Small intestine (tissue), 7 donors: ENCODE measurements at regions not wholly inside any gene's neighbourhood (a gene's known extent, or its start where the extent isn't known, plus 50 kb on each side); places are given as distances from the start of the nearest gene placed in this dataset.

Source experiments
- DNase-seq, 2 donors: peaks; one replicate each; pipeline versions ENCODE4 v3.0.0 to v3.0.0-alpha.2; 2013
- FAIRE-seq: peaks from 2 replicates; lab custom pipeline; 2012; peaks lifted over from hg19 to GRCh38; lab: Jason Lieb, UNC
- H3K27ac ChIP-seq, 3 donors: one replicate each; pipeline ENCODE4 v1.5.1; 2013; ENCODE audit warnings: low read length in 2 of 3, mild to moderate bottlenecking in 2 of 3, control low read depth in 1 of 3, inconsistent platforms in 1 of 3, low read depth in 1 of 3, moderate library complexity in 1 of 3
- H3K27me3 ChIP-seq, 3 donors: one replicate each; pipeline ENCODE4 v1.6.1; 2013; ENCODE audit warnings: low read length in 3 of 3, inconsistent platforms in 1 of 3; ENCODE audit not compliant: control insufficient read depth in 3 of 3, insufficient read depth in 3 of 3
- H3K36me3 ChIP-seq, 3 donors: one replicate each; pipeline ENCODE4 v1.6.1; 2013; ENCODE audit warnings: low read length in 3 of 3, inconsistent platforms in 1 of 3, low read depth in 1 of 3, mild to moderate bottlenecking in 1 of 3, moderate library complexity in 1 of 3; ENCODE audit not compliant: control insufficient read depth in 3 of 3, insufficient read depth in 2 of 3
- H3K4me1 ChIP-seq, 3 donors: one replicate each; pipeline ENCODE4 v1.6.1; 2013; ENCODE audit warnings: low read length in 2 of 3, inconsistent platforms in 1 of 3, low read depth in 1 of 3, mild to moderate bottlenecking in 1 of 3, moderate library complexity in 1 of 3; ENCODE audit not compliant: control insufficient read depth in 3 of 3, insufficient read depth in 2 of 3
- H3K4me3 ChIP-seq, 3 donors: one replicate each; pipeline ENCODE4 v1.5.1; 2013; ENCODE audit warnings: low read length in 3 of 3, control low read depth in 1 of 3, inconsistent platforms in 1 of 3, low read depth in 1 of 3, mild to moderate bottlenecking in 1 of 3, moderate library complexity in 1 of 3
- H3K9me3 ChIP-seq, 2 donors: one replicate each; pipeline ENCODE4 v1.6.1; 2013; ENCODE audit warnings: low read depth in 1 of 2, low read length in 1 of 2; ENCODE audit not compliant: control insufficient read depth in 2 of 2, insufficient read depth in 1 of 2
- WGBS, 3 donors: extraction: QIAGEN DNeasy Blood & Tissue Kit; methylation state at CpG; one replicate each; pipeline ENCODE4 v1.1.7; 2013; 5-methylcytosine and 5-hydroxymethylcytosine counted together
- donor health status: healthy with polysubstance abuse.
- donor health status: control.
- donor health status: control.
- donor health status: Bipolar disorder and iron deficiency.
- donor health status: healthy.

- Histone ChIP-seq H3K9me3 (no peaks in the 10 kb centered on the region), H3K4me3 (no peak overlapping the region), H3K27me3 (peaks cover 0 to 4% (median 0%) of the 10 kb centered on the region in 3 donors), H3K36me3 (no peaks in the 10 kb centered on the region), H3K27ac (no peak overlapping the region), H3K4me1 (no peaks in the 10 kb centered on the region)
- DNase-seq (no peak), FAIRE-seq (no peak)
- 84 to 88% (median 87%) methylated on average over 4 of the region's 4 CpGs for WGBS, 3 donors
Measured at GRCh38 chr2:111686994-111687393, 197.0 kb downstream of the ANAPC1 start.

GRCh38 chr2:111687911-111688310, 196.1 kb downstream of the ANAPC1 start:
- Histone ChIP-seq H3K4me3 (no peak overlapping the region), H3K36me3 (no peaks in the 10 kb centered on the region), H3K27ac (no peak overlapping the region), H3K4me1 (no peaks in the 10 kb centered on the region), H3K9me3 (no peaks in the 10 kb centered on the region), H3K27me3 (peaks cover 0 to 4% (median 0%) of the 10 kb centered on the region in 3 donors)
- WGBS, 3 donors: 74 to 86% (median 78%) methylated on average over 11 of the region's 11 CpGs
- FAIRE-seq (no peak), DNase-seq (no peak)

GRCh38 chr2:111688482-111688881, 195.5 kb downstream of the ANAPC1 start:
- peaks cover 0 to 4% (median 0%) of the 10 kb centered on the region in 3 donors for H3K27me3 ChIP-seq
- H3K9me3 ChIP-seq: no peaks in the 10 kb centered on the region
- no peak overlapping the region for H3K4me3 ChIP-seq
- FAIRE-seq: no peak
- H3K36me3 ChIP-seq: no peaks in the 10 kb centered on the region
- no peaks in the 10 kb centered on the region for H3K4me1 ChIP-seq
- no peak for DNase-seq
- WGBS, 3 donors: 65 to 79% (median 74%) methylated on average over 9 of the region's 9 CpGs
- no peak overlapping the region for H3K27ac ChIP-seq

- H3K4me3 ChIP-seq: no peak overlapping the region
- FAIRE-seq (no peak), DNase-seq (no peak)
- H3K9me3 ChIP-seq: no peaks in the 10 kb centered on the region
- H3K27ac ChIP-seq: no peak overlapping the region
- H3K4me1 ChIP-seq: no peaks in the 10 kb centered on the region
- no peaks in the 10 kb centered on the region for H3K36me3 ChIP-seq
- H3K27me3 ChIP-seq: peaks cover 0 to 4% (median 0%) of the 10 kb centered on the region in 3 donors
Measured at GRCh38 chr2:111689174-111689573, 194.8 kb downstream of the ANAPC1 start.

- Histone ChIP-seq H3K9me3 (no peaks in the 10 kb centered on the region), H3K36me3 (no peaks in the 10 kb centered on the region), H3K27me3 (peaks cover 0 to 4% (median 0%) of the 10 kb centered on the region in 3 donors), H3K4me1 (no peaks in the 10 kb centered on the region), H3K27ac (no peak overlapping the region), H3K4me3 (no peak overlapping the region)
- WGBS, 3 donors: 61 to 66% (median 65%) methylated on average over 5 of the region's 5 CpGs
- no peak for FAIRE-seq
- no peak for DNase-seq
Measured at GRCh38 chr2:111689941-111690340, 194.1 kb downstream of the ANAPC1 start.

- Histone ChIP-seq H3K27me3 (peaks cover 0 to 4% (median 0%) of the 10 kb centered on the region in 3 donors), H3K4me3 (no peak overlapping the region)
- FAIRE-seq: no peak
Measured at GRCh38 chr2:111691164-111691875, 192.7 kb downstream of the ANAPC1 start.

GRCh38 chr2:111692311-111692710, 191.7 kb downstream of the ANAPC1 start:
- Histone ChIP-seq H3K4me1 (no peaks in the 10 kb centered on the region), H3K9me3 (peaks cover 0 to 5% of the 10 kb centered on the region in 2 donors), H3K27ac (no peak overlapping the region), H3K27me3 (no peaks in the 10 kb centered on the region), H3K36me3 (no peaks in the 10 kb centered on the region), H3K4me3 (no peak overlapping the region)
- 84 to 85% (median 84%) methylated on average over 2 of the region's 2 CpGs for WGBS, 3 donors
- DNase-seq (no peak), FAIRE-seq (no peak)

More at GRCh38 chr2:111691164-111691875, 192.7 kb downstream of the ANAPC1 start:
- Histone ChIP-seq H3K36me3 (no peaks in the 10 kb centered on the region), H3K9me3 (peaks cover 0 to 5% of the 10 kb centered on the region in 2 donors), H3K4me1 (no peaks in the 10 kb centered on the region), H3K27ac (no peak overlapping the region)
- no peak for DNase-seq
- 84 to 91% (median 90%) methylated on average over 5 of the region's 5 CpGs for WGBS, 3 donors

- H3K36me3 ChIP-seq: no peaks in the 10 kb centered on the region
- H3K27ac ChIP-seq: no peak overlapping the region
- no peak for FAIRE-seq
- 50 to 51% (median 51%) methylated on average over 3 of the region's 3 CpGs for WGBS, 3 donors
- H3K4me3 ChIP-seq: no peak overlapping the region
- H3K9me3 ChIP-seq: peaks cover 0 to 5% of the 10 kb centered on the region in 2 donors
- DNase-seq: no peak
- peaks cover 2 to 11% (median 10%) of the 10 kb centered on the region in 3 donors for H3K4me1 ChIP-seq
- H3K27me3 ChIP-seq: no peaks in the 10 kb centered on the region
Measured at GRCh38 chr2:111694700-111695101, 189.3 kb downstream of the ANAPC1 start.
